ENCODE measurements at regions not wholly inside any gene's neighbourhood (a gene's known extent, or its start where the extent isn't known, plus 50 kb on each side); places are given as distances from the start of the nearest gene placed in this dataset.

DNA sequence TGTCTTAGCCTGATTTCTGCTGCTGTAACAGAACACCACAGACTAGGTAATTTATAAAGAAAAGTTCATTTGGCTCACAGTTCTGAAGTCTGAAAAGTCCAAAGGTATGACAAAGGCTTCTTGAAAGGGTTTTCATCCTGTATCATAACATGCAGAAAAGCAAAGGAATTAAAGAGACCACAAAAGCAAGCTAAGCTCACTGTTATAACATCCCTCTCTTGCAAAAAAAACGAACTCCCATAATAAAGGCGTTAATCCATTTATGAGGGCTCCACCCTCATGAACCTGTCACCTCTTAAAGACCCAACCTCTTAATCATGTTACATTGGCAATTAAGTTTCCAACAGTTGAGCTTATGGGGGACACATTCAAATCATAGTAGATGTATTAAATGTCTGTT is 197.9 kb downstream of the PLOD2 start:
- no peak for DNase-seq (ENCODE audit: low read depth)
- in situ Hi-C loops (cut with HindIII; ENCODE audit: low pct_unique_long_range_greater_than_20kb, low sequenced_read_pairs): no loop called here

DNA sequence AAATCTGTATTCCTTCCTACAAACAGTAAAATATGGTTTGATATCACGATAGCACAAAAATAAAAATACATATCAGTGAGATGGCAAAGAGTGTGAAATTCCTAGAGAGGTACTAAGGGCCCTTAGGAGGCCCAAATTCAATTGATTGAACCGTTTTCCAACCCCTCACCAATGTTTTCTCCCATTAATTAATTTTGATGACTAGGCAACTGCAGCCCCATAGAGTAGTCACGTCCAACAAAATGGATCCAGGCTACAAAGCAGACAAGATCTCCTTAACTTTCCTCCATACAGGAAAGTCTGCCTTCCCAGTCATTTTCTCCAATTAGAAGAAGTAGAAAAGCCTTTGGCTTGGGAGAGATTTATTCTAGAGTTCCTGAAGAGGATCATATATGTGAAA is 193.9 kb downstream of the PLOD2 start:
- DNase-seq (ENCODE audit: low read depth): no peak
- in situ Hi-C loops (cut with HindIII; ENCODE audit: low pct_unique_long_range_greater_than_20kb, low sequenced_read_pairs): no loop called here

DNA sequence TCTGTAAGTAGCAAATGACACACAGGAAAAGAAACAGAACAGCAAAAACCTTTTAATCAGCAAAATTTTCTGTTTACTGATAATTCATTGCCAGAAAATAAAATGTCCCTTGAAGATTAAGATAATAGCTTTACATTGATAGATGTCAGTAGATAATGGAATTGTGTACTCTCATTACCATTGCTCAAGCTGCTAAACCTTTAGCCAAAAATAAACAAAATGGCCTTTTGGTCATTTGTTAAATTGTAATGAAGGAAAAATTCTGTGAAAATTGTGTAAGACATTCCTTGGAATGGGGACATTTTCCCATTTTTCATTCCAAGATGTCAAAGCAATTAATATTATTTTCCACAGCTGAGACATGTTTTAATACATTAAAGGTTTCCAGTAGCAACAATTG is 189.8 kb downstream of the PLOD2 start:
- no peak for DNase-seq (ENCODE audit: low read depth)
- in situ Hi-C loops (cut with HindIII; ENCODE audit: low pct_unique_long_range_greater_than_20kb, low sequenced_read_pairs): no loop called here

DNA sequence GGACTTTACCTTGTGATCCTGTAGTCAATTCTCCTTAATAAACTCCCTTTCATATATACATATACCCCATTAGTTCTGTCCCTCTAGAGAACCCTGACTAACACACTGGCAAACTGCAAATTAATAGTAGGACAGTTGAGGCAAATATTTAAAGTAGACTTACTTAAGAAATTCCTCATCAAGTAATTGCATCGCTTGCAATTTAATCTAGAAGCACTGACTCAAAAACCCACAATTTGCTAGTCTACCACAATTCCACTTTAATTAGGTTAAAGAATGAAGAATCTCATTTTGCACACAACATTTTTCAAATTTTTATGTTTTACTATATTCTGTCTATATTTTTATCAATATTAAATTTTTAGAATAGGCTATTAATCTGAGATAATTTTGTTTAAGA is 188.1 kb downstream of the PLOD2 start:
- DNase-seq (ENCODE audit: low read depth): no peak
- in situ Hi-C loops (cut with HindIII; ENCODE audit: low pct_unique_long_range_greater_than_20kb, low sequenced_read_pairs): no loop called here

DNA sequence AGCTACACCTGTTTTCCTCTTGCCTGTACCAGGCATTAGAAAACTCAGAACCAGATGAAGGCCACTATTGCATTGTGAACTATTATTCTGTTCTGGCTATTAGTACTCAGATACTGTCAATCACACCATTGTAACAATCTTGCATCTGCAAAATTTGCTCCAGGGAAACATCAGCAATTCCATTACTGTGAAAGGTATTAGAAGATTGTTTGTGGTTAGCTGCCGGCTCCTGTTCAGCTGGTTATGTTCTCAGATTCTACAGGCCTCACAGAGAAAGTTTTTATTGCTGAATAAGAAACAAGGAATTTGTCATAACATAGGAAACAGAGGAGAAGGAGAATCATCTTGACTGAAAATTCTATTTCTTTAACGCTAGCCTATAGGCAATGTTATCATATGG is 179.9 kb downstream of the PLOD2 start:
- no peak for DNase-seq (ENCODE audit: low read depth)
- in situ Hi-C loops (cut with HindIII; ENCODE audit: low pct_unique_long_range_greater_than_20kb, low sequenced_read_pairs): no loop called here

DNA sequence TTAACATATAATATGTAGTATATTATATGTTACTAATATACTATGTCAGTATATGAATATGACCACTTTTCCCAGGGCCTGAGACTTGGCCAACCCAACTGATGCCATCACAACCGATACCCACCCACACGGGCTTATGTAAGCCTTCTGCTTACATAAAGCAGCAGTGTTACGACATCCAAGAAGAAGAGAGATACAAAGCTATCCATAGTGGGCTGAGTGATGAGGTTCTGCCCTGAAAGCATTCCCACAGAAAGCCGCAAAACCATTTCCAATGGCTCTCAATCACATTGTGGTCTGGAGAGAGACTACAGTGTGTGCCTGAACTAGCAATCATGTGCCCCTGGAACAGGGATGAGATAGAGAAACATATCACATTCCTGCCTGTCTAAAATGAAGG is 177.9 kb downstream of the PLOD2 start:
- no peak for DNase-seq (ENCODE audit: low read depth)
- in situ Hi-C loops (cut with HindIII; ENCODE audit: low pct_unique_long_range_greater_than_20kb, low sequenced_read_pairs): no loop called here

Data from Caki2 (cell line).